ENCODE measurements at regions not wholly inside any gene's neighbourhood (a gene's known extent, or its start where the extent isn't known, plus 50 kb on each side); places are given as distances from the start of the nearest gene placed in this dataset.

DNA sequence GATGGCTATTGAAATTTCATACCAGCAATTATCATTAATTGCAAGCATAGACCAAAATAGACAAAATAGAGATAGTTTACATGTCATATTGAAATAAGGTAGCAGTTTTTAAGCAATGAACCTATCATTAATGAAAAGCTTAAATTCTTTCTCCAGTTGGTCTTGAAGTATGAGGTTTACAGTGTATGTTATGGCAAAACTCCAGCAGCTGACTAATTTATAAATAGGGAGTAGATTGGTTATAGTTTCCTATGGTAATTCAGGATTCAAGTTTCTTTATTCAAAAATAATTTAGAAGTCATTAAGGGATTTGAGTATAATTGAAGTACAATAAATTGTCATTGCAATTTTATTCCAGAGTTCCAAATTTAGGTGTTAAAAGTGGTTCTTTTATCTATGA is 69.6 kb upstream of the COL5A2 start:
- no peak overlapping the region for H3K27ac ChIP-seq
- H3K4me1 ChIP-seq (replicated peaks) = no peaks in the 10 kb centered on the region
- no peak for TF ChIP-seq POLR2A (IDR thresholded peaks at IDR 0.05)
- no peak for TF ChIP-seq POLR2AphosphoS5 (IDR thresholded peaks at IDR 0.05)
- TF ChIP-seq, protein P1, sequence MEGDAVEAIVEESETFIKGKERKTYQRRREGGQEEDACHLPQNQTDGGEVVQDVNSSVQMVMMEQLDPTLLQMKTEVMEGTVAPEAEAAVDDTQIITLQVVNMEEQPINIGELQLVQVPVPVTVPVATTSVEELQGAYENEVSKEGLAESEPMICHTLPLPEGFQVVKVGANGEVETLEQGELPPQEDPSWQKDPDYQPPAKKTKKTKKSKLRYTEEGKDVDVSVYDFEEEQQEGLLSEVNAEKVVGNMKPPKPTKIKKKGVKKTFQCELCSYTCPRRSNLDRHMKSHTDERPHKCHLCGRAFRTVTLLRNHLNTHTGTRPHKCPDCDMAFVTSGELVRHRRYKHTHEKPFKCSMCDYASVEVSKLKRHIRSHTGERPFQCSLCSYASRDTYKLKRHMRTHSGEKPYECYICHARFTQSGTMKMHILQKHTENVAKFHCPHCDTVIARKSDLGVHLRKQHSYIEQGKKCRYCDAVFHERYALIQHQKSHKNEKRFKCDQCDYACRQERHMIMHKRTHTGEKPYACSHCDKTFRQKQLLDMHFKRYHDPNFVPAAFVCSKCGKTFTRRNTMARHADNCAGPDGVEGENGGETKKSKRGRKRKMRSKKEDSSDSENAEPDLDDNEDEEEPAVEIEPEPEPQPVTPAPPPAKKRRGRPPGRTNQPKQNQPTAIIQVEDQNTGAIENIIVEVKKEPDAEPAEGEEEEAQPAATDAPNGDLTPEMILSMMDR (IDR thresholded peaks at IDR 0.05) = no peak
- no peaks in the 10 kb centered on the region for H3K9me3 ChIP-seq
- no peaks in the 10 kb centered on the region for H3K27me3 ChIP-seq (replicated peaks; ENCODE audit: insufficient read depth)
- no peaks in the 10 kb centered on the region for H3K36me3 ChIP-seq
- intact Hi-C loops (cut with DNase I) = no loop called here
- DNase-seq (ENCODE audit: low spot score) = no peak
- H3K4me3 ChIP-seq = no peak overlapping the region

- no peaks in the 10 kb centered on the region for H3K36me3 ChIP-seq
- H3K4me1 ChIP-seq (replicated peaks) = no peaks in the 10 kb centered on the region
- H3K27ac ChIP-seq = no peak overlapping the region
- intact Hi-C loops (cut with DNase I) = no loop called here
- no peak for DNase-seq (ENCODE audit: low spot score)
- H3K4me3 ChIP-seq = no peak overlapping the region
- 92% methylated on average over 5 of the region's 5 CpGs for WGBS
- H3K9me3 ChIP-seq = no peaks in the 10 kb centered on the region
- H3K27me3 ChIP-seq (replicated peaks; ENCODE audit: insufficient read depth) = no peaks in the 10 kb centered on the region
- TF ChIP-seq POLR2A (IDR thresholded peaks at IDR 0.05) = no peak
- TF ChIP-seq, protein P1 (IDR thresholded peaks at IDR 0.05) = no peak
- TF ChIP-seq POLR2AphosphoS5 (IDR thresholded peaks at IDR 0.05) = no peak
Observed at GRCh38 chr2:189249901-189250300, 70.3 kb upstream of the COL5A2 start.

- H3K27ac ChIP-seq = no peak overlapping the region
- H3K4me3 ChIP-seq = no peak overlapping the region
- H3K9me3 ChIP-seq = no peaks in the 10 kb centered on the region
- intact Hi-C loops (cut with DNase I) = no loop called here
- DNase-seq (ENCODE audit: low spot score) = no peak
- no peaks in the 10 kb centered on the region for H3K27me3 ChIP-seq (replicated peaks; ENCODE audit: insufficient read depth)
- H3K36me3 ChIP-seq = no peaks in the 10 kb centered on the region
- no peak for TF ChIP-seq POLR2AphosphoS5 (IDR thresholded peaks at IDR 0.05)
- WGBS = 53% methylated on average over 6 of the region's 6 CpGs
- H3K4me1 ChIP-seq (replicated peaks) = no peaks in the 10 kb centered on the region
Observed at GRCh38 chr2:189252991-189253675, 73.6 kb upstream of the COL5A2 start.

DNA sequence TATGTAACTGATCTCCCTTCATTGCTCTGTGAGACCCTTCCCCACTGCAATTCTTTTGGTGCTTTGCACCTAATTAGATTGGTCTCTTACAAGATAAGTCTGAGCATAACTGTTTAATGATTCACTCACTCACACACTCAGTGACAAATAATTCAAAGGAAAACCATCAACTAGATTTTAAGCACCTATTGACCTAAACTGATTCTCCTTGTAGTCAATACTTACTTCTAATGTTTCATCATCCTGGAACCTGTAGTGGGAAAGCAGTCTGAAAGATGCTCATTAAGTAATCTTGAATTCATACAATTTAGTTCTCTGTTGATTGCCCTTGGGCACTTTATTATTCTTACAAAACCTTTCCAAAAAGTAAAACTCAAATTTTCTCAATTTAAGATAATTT is 74.3 kb upstream of the COL5A2 start:
- DNase-seq (ENCODE audit: low spot score) = no peak
- Histone ChIP-seq H3K27ac (no peak overlapping the region), H3K27me3 (replicated peaks; ENCODE audit: insufficient read depth) (no peaks in the 10 kb centered on the region), H3K36me3 (no peaks in the 10 kb centered on the region), H3K4me3 (no peak overlapping the region), H3K4me1 (replicated peaks) (no peaks in the 10 kb centered on the region), H3K9me3 (no peaks in the 10 kb centered on the region)
- intact Hi-C loops (cut with DNase I) = no loop called here
- TF ChIP-seq POLR2A (IDR thresholded peaks at IDR 0.05) (no peak), POLR2AphosphoS5 (IDR thresholded peaks at IDR 0.05) (no peak)
- TF ChIP-seq, protein P1 (IDR thresholded peaks at IDR 0.05) = no peak

- intact Hi-C loops (cut with DNase I) = no loop called here
- no peaks in the 10 kb centered on the region for H3K9me3 ChIP-seq
- no peaks in the 10 kb centered on the region for H3K4me1 ChIP-seq (replicated peaks)
- TF ChIP-seq POLR2A (IDR thresholded peaks at IDR 0.05) (no peak), POLR2AphosphoS5 (IDR thresholded peaks at IDR 0.05) (no peak)
- TF ChIP-seq, protein P1 (IDR thresholded peaks at IDR 0.05) = no peak
- 29% methylated on average over 4 of the region's 4 CpGs for WGBS
- no peaks in the 10 kb centered on the region for H3K36me3 ChIP-seq
- no peak for DNase-seq (ENCODE audit: low spot score)
- H3K27me3 ChIP-seq (replicated peaks; ENCODE audit: insufficient read depth) = no peaks in the 10 kb centered on the region
- H3K27ac ChIP-seq = no peak overlapping the region
- no peak overlapping the region for H3K4me3 ChIP-seq
Observed at GRCh38 chr2:189254268-189254883, 74.8 kb upstream of the COL5A2 start.
